PC-9 (cell line): ENCODE measurements at regions not wholly inside any gene's neighbourhood (a gene's known extent, or its start where the extent isn't known, plus 50 kb on each side); places are given as distances from the start of the nearest gene placed in this dataset.

Source experiments
- BruUV-seq: library from RNA; stranded (reverse); fragments of 400-500 nt; replicated peaks from 2 replicates; lab custom pipeline; 2021; lab: Mats Ljungman, UMichigan
- CTCF ChIA-PET: fragments of 300-600 bp; sonication (Branson Sonifier 250); formaldehyde crosslinking; loops from one replicate; lab custom pipeline; 2022; ENCODE audit warnings: antibody characterized with exemption; lab: Charles Lee
- POLR2A ChIA-PET: fragments of 300-600 bp; sonication (Branson Sonifier 250); formaldehyde crosslinking; loops from one replicate; lab custom pipeline; 2022; ENCODE audit warnings: antibody characterized with exemption; ENCODE audit not compliant: unreplicated experiment; lab: Charles Lee
- DNase-seq, 2 experiments: peaks; one replicate each; pipeline versions ENCODE4 v3.0.0 to v3.0.0-alpha.2; 2015 to 2022; ENCODE audit warnings: mixed read lengths in 1 of 2
- H2AFZ ChIP-seq: fragments of 200-600 bp; sonication (generic); 2 replicates; pipeline ENCODE4 v1.8.1; 2017; ENCODE audit warnings: antibody characterized with exemption
- H3F3A ChIP-seq: fragments of 200-600 bp; sonication (generic); 2 replicates; pipeline ENCODE4 v1.8.1; 2017; ENCODE audit warnings: antibody characterized with exemption, mild to moderate bottlenecking, low read depth; ENCODE audit not compliant: insufficient read depth
- H3K27ac ChIP-seq: fragments of 200-600 bp; sonication (generic); 2 replicates; pipeline ENCODE4 v1.6.1; 2016; ENCODE audit warnings: mixed run types
- H3K27me3 ChIP-seq: fragments of 200-600 bp; sonication (generic); 2 replicates; pipeline ENCODE4 v1.6.1; 2016; ENCODE audit warnings: low read depth, mixed run types; ENCODE audit not compliant: insufficient read depth
- H3K36me3 ChIP-seq: fragments of 200-600 bp; sonication (generic); 2 replicates; pipeline ENCODE4 v1.6.1; 2016; ENCODE audit warnings: low read depth, mixed run types
- H3K4me1 ChIP-seq: fragments of 200-600 bp; sonication (generic); replicated peaks from 2 replicates; pipeline ENCODE4 v1.6.1; 2016; ENCODE audit warnings: mixed run types; ENCODE audit not compliant: insufficient read depth
- H3K4me2 ChIP-seq: fragments of 200-600 bp; sonication (generic); 2 replicates; pipeline ENCODE4 v1.6.1; 2017; ENCODE audit warnings: mixed run types
- H3K4me3 ChIP-seq: fragments of 200-600 bp; sonication (generic); 2 replicates; pipeline ENCODE4 v1.6.1; 2016; ENCODE audit warnings: mixed run types
- H3K79me2 ChIP-seq: fragments of 200-600 bp; sonication (generic); 2 replicates; pipeline ENCODE4 v1.6.1; 2017; ENCODE audit warnings: low read depth, mixed run types
- H3K9me2 ChIP-seq: fragments of 200-600 bp; sonication (generic); 2 replicates; pipeline ENCODE4 v1.8.1; 2017; ENCODE audit warnings: mild to moderate bottlenecking; ENCODE audit not compliant: insufficient read depth
- H3K9me3 ChIP-seq: fragments of 200-600 bp; sonication (generic); 2 replicates; pipeline ENCODE4 v1.8.1; 2016; ENCODE audit warnings: low read depth; ENCODE audit not compliant: insufficient read depth
- H4K20me1 ChIP-seq: fragments of 200-600 bp; sonication (generic); 2 replicates; pipeline ENCODE4 v1.8.1; 2017; ENCODE audit not compliant: insufficient read depth
- EZH2 ChIP-seq: fragments of 200-600 bp; sonication (generic); IDR thresholded peaks from 2 replicates; pipeline ENCODE4 v1.8.0; 2017; ENCODE audit warnings: antibody characterized with exemption, low read depth
- intact Hi-C: fragments of 100-400 bp; cut with micrococcal nuclease; formaldehyde crosslinking; loops from one replicate; pipeline ENCODE4 v1.10.0; 2022; ENCODE audit not compliant: unreplicated experiment
- TF ChIP-seq, protein P1 (sequence below): fragments of 200-600 bp; sonication (generic); conservative IDR thresholded peaks from 2 replicates; pipeline ENCODE4 v1.6.1; 2017; ENCODE audit warnings: mixed run types, antibody characterized with exemption, mild to moderate bottlenecking, moderate library complexity

DNA sequence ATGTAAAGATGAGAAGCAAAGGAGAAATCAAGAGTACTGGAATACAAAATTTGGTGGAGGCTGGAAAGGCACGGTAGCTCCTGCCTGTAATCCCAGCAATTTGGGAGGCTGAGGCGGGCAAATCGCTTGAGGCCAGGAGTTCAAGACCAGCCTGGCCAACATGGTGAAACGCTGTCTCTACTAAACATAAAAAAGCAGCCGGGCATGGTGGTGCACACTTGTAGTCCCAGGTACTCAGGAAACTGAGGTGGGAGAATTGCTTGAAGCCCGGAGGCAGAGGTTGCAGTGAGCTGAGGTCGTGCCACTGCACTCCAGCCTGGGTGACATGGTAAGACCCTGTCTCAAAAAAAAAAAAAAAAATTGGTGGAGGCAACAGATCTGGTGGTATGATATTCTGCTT lies 1086.0 kb downstream of the NLGN4X start:
- no peaks in the 10 kb centered on the region for H3K4me1 ChIP-seq
- no peaks in the 10 kb centered on the region for H3F3A ChIP-seq
- no peaks in the 10 kb centered on the region for H3K79me2 ChIP-seq
- POLR2A ChIA-PET, result no interaction called here
- no peaks in the 10 kb centered on the region for H3K27me3 ChIP-seq
- intact Hi-C loops, result no loop called here
- TF ChIP-seq EZH2, result no peak
- TF ChIP-seq, protein P1, sequence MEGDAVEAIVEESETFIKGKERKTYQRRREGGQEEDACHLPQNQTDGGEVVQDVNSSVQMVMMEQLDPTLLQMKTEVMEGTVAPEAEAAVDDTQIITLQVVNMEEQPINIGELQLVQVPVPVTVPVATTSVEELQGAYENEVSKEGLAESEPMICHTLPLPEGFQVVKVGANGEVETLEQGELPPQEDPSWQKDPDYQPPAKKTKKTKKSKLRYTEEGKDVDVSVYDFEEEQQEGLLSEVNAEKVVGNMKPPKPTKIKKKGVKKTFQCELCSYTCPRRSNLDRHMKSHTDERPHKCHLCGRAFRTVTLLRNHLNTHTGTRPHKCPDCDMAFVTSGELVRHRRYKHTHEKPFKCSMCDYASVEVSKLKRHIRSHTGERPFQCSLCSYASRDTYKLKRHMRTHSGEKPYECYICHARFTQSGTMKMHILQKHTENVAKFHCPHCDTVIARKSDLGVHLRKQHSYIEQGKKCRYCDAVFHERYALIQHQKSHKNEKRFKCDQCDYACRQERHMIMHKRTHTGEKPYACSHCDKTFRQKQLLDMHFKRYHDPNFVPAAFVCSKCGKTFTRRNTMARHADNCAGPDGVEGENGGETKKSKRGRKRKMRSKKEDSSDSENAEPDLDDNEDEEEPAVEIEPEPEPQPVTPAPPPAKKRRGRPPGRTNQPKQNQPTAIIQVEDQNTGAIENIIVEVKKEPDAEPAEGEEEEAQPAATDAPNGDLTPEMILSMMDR, result no peak
- H3K9me2 ChIP-seq, result no peaks in the 10 kb centered on the region
- no peak overlapping the region for H2AFZ ChIP-seq
- BruUV-seq, result no TSS peak
- H3K36me3 ChIP-seq, result no peaks in the 10 kb centered on the region
- no peaks in the 10 kb centered on the region for H3K9me3 ChIP-seq
- CTCF ChIA-PET, result no interaction called here
- no peak overlapping the region for H3K27ac ChIP-seq
- H3K4me3 ChIP-seq, result no peak overlapping the region
- no peak overlapping the region for H3K4me2 ChIP-seq
- no peaks in the 10 kb centered on the region for H4K20me1 ChIP-seq
- DNase-seq, result no peak

DNA sequence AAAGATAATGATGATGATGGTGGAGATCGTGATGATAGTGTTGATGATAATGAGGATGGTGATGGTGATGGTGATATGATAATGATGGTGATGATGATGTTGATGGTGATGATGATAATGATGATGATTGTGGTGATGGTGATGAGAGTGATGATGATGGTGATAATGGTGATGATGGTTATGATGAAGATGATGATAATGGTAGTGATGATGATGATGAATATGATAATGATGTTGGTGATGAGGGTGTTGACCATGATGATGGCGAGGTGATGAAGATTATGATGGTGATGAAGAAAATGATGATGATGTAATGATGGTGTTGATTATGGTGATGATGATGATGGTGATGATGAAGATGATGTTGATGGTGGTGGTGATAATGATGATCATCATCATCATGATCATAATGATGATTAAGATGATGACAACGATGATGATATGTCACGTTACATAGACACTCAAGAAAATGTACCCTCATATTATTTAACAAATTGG lies 1106.4 kb downstream of the NLGN4X start:
- Histone ChIP-seq H3K9me3 (no peaks in the 10 kb centered on the region), H3K4me2 (no peak overlapping the region), H2AFZ (no peak overlapping the region), H3K36me3 (no peaks in the 10 kb centered on the region), H3K27ac (no peak overlapping the region), H3K4me3 (no peak overlapping the region), H3F3A (no peaks in the 10 kb centered on the region), H3K79me2 (no peaks in the 10 kb centered on the region), H3K9me2 (no peaks in the 10 kb centered on the region), H3K27me3 (no peaks in the 10 kb centered on the region), H3K4me1 (no peaks in the 10 kb centered on the region), H4K20me1 (no peaks in the 10 kb centered on the region)
- ChIA-PET CTCF (interaction anchor here (0.6 kb wide), 1 partner anchor 331 kb away, joined by 7 read pairs; no protein-coding TSS in a partner anchor), POLR2A (no interaction called here)
- intact Hi-C loops, result no loop called here
- DNase-seq, result no peak
- no TSS peak for BruUV-seq
- TF ChIP-seq EZH2, result no peak
- TF ChIP-seq, protein P1, result no peak

DNA sequence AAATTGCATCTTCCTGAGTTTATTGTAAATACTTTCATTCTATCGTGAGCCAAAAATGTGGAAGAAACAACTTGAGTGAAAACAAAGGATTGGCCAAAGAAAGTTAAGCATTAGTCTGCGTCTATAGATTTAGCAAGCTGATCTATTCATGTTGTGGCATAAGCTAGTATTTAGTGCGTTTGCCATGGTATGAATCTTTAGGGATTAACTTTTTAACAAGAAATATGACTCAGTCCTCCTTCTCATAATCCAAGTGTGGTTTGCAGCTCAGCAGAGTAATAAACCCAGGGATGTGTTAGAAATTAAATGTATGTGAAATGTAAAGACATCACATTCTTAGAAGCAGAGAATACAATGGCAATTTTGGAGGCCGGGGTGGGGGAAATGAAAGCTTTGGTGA lies 1110.9 kb downstream of the NLGN4X start:
- no peak for DNase-seq
- ChIA-PET POLR2A (no interaction called here), CTCF (no interaction called here)
- intact Hi-C loops, result no loop called here
- no peaks in the 10 kb centered on the region for H3K79me2 ChIP-seq
- H3K4me1 ChIP-seq, result no peaks in the 10 kb centered on the region
- H3K9me3 ChIP-seq, result no peaks in the 10 kb centered on the region
- no peak for TF ChIP-seq EZH2
- TF ChIP-seq, protein P1, result no peak
- no peaks in the 10 kb centered on the region for H3K36me3 ChIP-seq
- no TSS peak for BruUV-seq
- H3K4me2 ChIP-seq, result no peak overlapping the region
- H3K27me3 ChIP-seq, result no peaks in the 10 kb centered on the region
- no peaks in the 10 kb centered on the region for H4K20me1 ChIP-seq
- no peak overlapping the region for H3K4me3 ChIP-seq
- H3K27ac ChIP-seq, result no peak overlapping the region
- H3F3A ChIP-seq, result no peaks in the 10 kb centered on the region
- no peaks in the 10 kb centered on the region for H3K9me2 ChIP-seq
- no peak overlapping the region for H2AFZ ChIP-seq
